PC-9 (cell line): ENCODE measurements at regions not wholly inside any gene's neighbourhood (a gene's known extent, or its start where the extent isn't known, plus 50 kb on each side); places are given as distances from the start of the nearest gene placed in this dataset.

Experiments used
- BruUV-seq: library from RNA; stranded (reverse); fragments of 400-500 nt; replicated peaks from 2 replicates; lab custom pipeline; 2021; lab: Mats Ljungman, UMichigan
- CTCF ChIA-PET: fragments of 300-600 bp; sonication (Branson Sonifier 250); formaldehyde crosslinking; loops from one replicate; lab custom pipeline; 2022; ENCODE audit warnings: antibody characterized with exemption; lab: Charles Lee
- POLR2A ChIA-PET: fragments of 300-600 bp; sonication (Branson Sonifier 250); formaldehyde crosslinking; loops from one replicate; lab custom pipeline; 2022; ENCODE audit warnings: antibody characterized with exemption; ENCODE audit not compliant: unreplicated experiment; lab: Charles Lee
- DNase-seq, 2 experiments: peaks; one replicate each; pipeline versions ENCODE4 v3.0.0 to v3.0.0-alpha.2; 2015 to 2022; ENCODE audit warnings: mixed read lengths in 1 of 2
- H2AFZ ChIP-seq: fragments of 200-600 bp; sonication (generic); 2 replicates; pipeline ENCODE4 v1.8.1; 2017; ENCODE audit warnings: antibody characterized with exemption
- H3F3A ChIP-seq: fragments of 200-600 bp; sonication (generic); 2 replicates; pipeline ENCODE4 v1.8.1; 2017; ENCODE audit warnings: antibody characterized with exemption, mild to moderate bottlenecking, low read depth; ENCODE audit not compliant: insufficient read depth
- H3K27ac ChIP-seq: fragments of 200-600 bp; sonication (generic); 2 replicates; pipeline ENCODE4 v1.6.1; 2016; ENCODE audit warnings: mixed run types
- H3K27me3 ChIP-seq: fragments of 200-600 bp; sonication (generic); 2 replicates; pipeline ENCODE4 v1.6.1; 2016; ENCODE audit warnings: low read depth, mixed run types; ENCODE audit not compliant: insufficient read depth
- H3K36me3 ChIP-seq: fragments of 200-600 bp; sonication (generic); 2 replicates; pipeline ENCODE4 v1.6.1; 2016; ENCODE audit warnings: low read depth, mixed run types
- H3K4me1 ChIP-seq: fragments of 200-600 bp; sonication (generic); replicated peaks from 2 replicates; pipeline ENCODE4 v1.6.1; 2016; ENCODE audit warnings: mixed run types; ENCODE audit not compliant: insufficient read depth
- H3K4me2 ChIP-seq: fragments of 200-600 bp; sonication (generic); 2 replicates; pipeline ENCODE4 v1.6.1; 2017; ENCODE audit warnings: mixed run types
- H3K4me3 ChIP-seq: fragments of 200-600 bp; sonication (generic); 2 replicates; pipeline ENCODE4 v1.6.1; 2016; ENCODE audit warnings: mixed run types
- H3K79me2 ChIP-seq: fragments of 200-600 bp; sonication (generic); 2 replicates; pipeline ENCODE4 v1.6.1; 2017; ENCODE audit warnings: low read depth, mixed run types
- H3K9me2 ChIP-seq: fragments of 200-600 bp; sonication (generic); 2 replicates; pipeline ENCODE4 v1.8.1; 2017; ENCODE audit warnings: mild to moderate bottlenecking; ENCODE audit not compliant: insufficient read depth
- H3K9me3 ChIP-seq: fragments of 200-600 bp; sonication (generic); 2 replicates; pipeline ENCODE4 v1.8.1; 2016; ENCODE audit warnings: low read depth; ENCODE audit not compliant: insufficient read depth
- H4K20me1 ChIP-seq: fragments of 200-600 bp; sonication (generic); 2 replicates; pipeline ENCODE4 v1.8.1; 2017; ENCODE audit not compliant: insufficient read depth
- EZH2 ChIP-seq: fragments of 200-600 bp; sonication (generic); IDR thresholded peaks from 2 replicates; pipeline ENCODE4 v1.8.0; 2017; ENCODE audit warnings: antibody characterized with exemption, low read depth
- intact Hi-C: fragments of 100-400 bp; cut with micrococcal nuclease; formaldehyde crosslinking; loops from one replicate; pipeline ENCODE4 v1.10.0; 2022; ENCODE audit not compliant: unreplicated experiment
- TF ChIP-seq, protein P1 (sequence below): fragments of 200-600 bp; sonication (generic); conservative IDR thresholded peaks from 2 replicates; pipeline ENCODE4 v1.6.1; 2017; ENCODE audit warnings: mixed run types, antibody characterized with exemption, mild to moderate bottlenecking, moderate library complexity

- Histone ChIP-seq H3F3A (no peaks in the 10 kb centered on the region), H3K79me2 (no peaks in the 10 kb centered on the region), H3K36me3 (no peaks in the 10 kb centered on the region), H3K27me3 (no peaks in the 10 kb centered on the region), H3K4me1 (no peaks in the 10 kb centered on the region), H3K4me3 (no peak overlapping the region), H3K9me2 (no peaks in the 10 kb centered on the region), H3K27ac (no peak overlapping the region), H4K20me1 (no peaks in the 10 kb centered on the region), H3K4me2 (no peak overlapping the region), H3K9me3 (no peaks in the 10 kb centered on the region), H2AFZ (no peak overlapping the region)
- TF ChIP-seq, protein P1, sequence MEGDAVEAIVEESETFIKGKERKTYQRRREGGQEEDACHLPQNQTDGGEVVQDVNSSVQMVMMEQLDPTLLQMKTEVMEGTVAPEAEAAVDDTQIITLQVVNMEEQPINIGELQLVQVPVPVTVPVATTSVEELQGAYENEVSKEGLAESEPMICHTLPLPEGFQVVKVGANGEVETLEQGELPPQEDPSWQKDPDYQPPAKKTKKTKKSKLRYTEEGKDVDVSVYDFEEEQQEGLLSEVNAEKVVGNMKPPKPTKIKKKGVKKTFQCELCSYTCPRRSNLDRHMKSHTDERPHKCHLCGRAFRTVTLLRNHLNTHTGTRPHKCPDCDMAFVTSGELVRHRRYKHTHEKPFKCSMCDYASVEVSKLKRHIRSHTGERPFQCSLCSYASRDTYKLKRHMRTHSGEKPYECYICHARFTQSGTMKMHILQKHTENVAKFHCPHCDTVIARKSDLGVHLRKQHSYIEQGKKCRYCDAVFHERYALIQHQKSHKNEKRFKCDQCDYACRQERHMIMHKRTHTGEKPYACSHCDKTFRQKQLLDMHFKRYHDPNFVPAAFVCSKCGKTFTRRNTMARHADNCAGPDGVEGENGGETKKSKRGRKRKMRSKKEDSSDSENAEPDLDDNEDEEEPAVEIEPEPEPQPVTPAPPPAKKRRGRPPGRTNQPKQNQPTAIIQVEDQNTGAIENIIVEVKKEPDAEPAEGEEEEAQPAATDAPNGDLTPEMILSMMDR: no peak
- TF ChIP-seq EZH2: no peak
- intact Hi-C loops: no loop called here
- ChIA-PET CTCF (no interaction called here), POLR2A (no interaction called here)
- DNase-seq: no peak
- no TSS peak for BruUV-seq
Observed at GRCh38 chr3:26350853-26351252, 271.7 kb upstream of the LRRC3B start.

DNA sequence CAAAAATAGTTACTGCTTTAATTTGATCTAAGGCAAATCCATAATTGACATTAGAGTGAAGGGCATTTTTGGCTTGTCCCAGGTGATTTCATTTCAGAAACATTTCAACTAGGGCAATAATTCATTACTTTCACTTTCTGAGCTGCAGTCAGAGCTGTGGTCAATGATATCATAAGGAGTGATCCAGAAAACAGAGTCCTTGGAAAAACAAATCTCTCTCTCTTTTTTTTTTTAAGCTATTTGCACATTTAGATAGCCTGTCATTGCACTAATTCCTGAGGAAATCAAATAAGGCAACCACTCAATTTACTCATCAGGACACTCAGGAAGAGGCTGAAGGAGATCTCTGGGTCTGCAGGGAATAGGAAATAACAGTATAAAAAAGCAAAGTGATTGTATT, 269.5 kb upstream of the LRRC3B start:
- DNase-seq: no peak
- Histone ChIP-seq H4K20me1 (no peaks in the 10 kb centered on the region), H3K27ac (no peak overlapping the region), H3K4me1 (no peaks in the 10 kb centered on the region), H3K79me2 (no peaks in the 10 kb centered on the region), H3F3A (no peaks in the 10 kb centered on the region), H3K36me3 (no peaks in the 10 kb centered on the region), H2AFZ (no peak overlapping the region), H3K9me3 (no peaks in the 10 kb centered on the region), H3K27me3 (no peaks in the 10 kb centered on the region), H3K9me2 (no peaks in the 10 kb centered on the region), H3K4me3 (no peak overlapping the region), H3K4me2 (no peak overlapping the region)
- no TSS peak for BruUV-seq
- ChIA-PET POLR2A (no interaction called here), CTCF (no interaction called here)
- TF ChIP-seq, protein P1: no peak
- TF ChIP-seq EZH2: no peak
- intact Hi-C loops: no loop called here

DNA sequence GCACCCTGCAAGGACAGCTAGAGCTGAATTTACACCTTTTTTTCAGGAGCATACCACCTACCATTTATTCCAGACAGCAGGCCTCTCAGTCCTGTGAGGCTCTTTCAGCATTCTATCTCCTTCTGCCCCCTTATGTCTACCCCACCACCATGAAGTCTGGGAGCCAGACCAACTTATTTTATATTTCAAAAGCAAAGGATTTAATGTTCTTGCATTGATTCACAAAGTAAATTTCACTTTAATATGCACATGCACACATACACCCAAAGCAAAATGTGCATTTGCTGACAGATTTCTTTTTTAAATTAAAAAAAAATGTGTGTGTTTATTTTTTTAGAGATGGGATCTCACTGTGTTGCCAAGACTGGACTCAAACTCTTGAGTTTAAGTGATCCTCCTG, 264.2 kb upstream of the LRRC3B start:
- no TSS peak for BruUV-seq
- Histone ChIP-seq H3K27ac (no peak overlapping the region), H3F3A (no peaks in the 10 kb centered on the region), H3K9me2 (no peaks in the 10 kb centered on the region), H3K27me3 (no peaks in the 10 kb centered on the region), H3K79me2 (no peaks in the 10 kb centered on the region), H3K4me1 (no peaks in the 10 kb centered on the region), H3K4me3 (no peak overlapping the region), H2AFZ (no peak overlapping the region), H3K4me2 (no peak overlapping the region), H3K36me3 (no peaks in the 10 kb centered on the region), H3K9me3 (no peaks in the 10 kb centered on the region), H4K20me1 (no peaks in the 10 kb centered on the region)
- TF ChIP-seq EZH2: no peak
- TF ChIP-seq, protein P1: no peak
- intact Hi-C loops: no loop called here
- DNase-seq: no peak
- ChIA-PET POLR2A (no interaction called here), CTCF (no interaction called here)
